A673 (cell line): ENCODE measurements at regions not wholly inside any gene's neighbourhood (a gene's known extent, or its start where the extent isn't known, plus 50 kb on each side); places are given as distances from the start of the nearest gene placed in this dataset.

Experiments used
- CTCF ChIP-seq: fragments of 300-800, 200-600 bp; sonication (generic); conservative IDR thresholded peaks from 2 replicates; pipeline ENCODE4 v1.5.1; 2017; ENCODE audit warnings: low read depth, mild to moderate bottlenecking, antibody characterized with exemption, low read length, moderate library complexity, mixed read lengths
- EZH2 ChIP-seq: fragments of 200-600 bp; sonication (generic); IDR thresholded peaks from 2 replicates; pipeline ENCODE4 v1.6.1; 2017; ENCODE audit warnings: borderline replicate concordance, low read depth, mild to moderate bottlenecking, mixed read lengths, antibody characterized with exemption, low read length; ENCODE audit not compliant: poor library complexity, severe bottlenecking

- TF ChIP-seq CTCF (no peak), EZH2 (no peak)
These were observed 1438.4 kb upstream of the B3GALT2 start for GRCh38 chr1:194624833-194625232.
